Esophagus muscularis mucosa (tissue), 4 donors: ENCODE measurements at regions not wholly inside any gene's neighbourhood (a gene's known extent, or its start where the extent isn't known, plus 50 kb on each side); places are given as distances from the start of the nearest gene placed in this dataset.

Experiments
- DNase-seq: peaks from one replicate; pipeline ENCODE4 v3.0.0-alpha.2; 2017; ENCODE audit errors: extremely low spot score
- H3K27ac ChIP-seq, 4 donors: fragments of 200-600 bp; sonication (generic); replicated peaks in 1 of 4; 1 replicate in 3 of 4; 2 replicates in 1 of 4; pipeline ENCODE4 v1.5.1; 2016 to 2019; ENCODE audit warnings: mild to moderate bottlenecking in 1 of 4
- H3K27me3 ChIP-seq, 4 donors: fragments of 200-600 bp; sonication (generic); one replicate each; pipeline versions ENCODE4 v1.5.1 to v1.6.0; 2016 to 2019
- H3K36me3 ChIP-seq, 4 donors: fragments of 200-600 bp; sonication (generic); one replicate each; pipeline ENCODE4 v1.5.1; 2016 to 2019
- H3K4me1 ChIP-seq, 4 donors: fragments of 200-600 bp; sonication (generic); one replicate each; pipeline ENCODE4 v1.5.1; 2016 to 2019
- H3K4me3 ChIP-seq, 4 donors: fragments of 200-600 bp; sonication (generic); 1 replicate in 2 of 4; 2 replicates in 2 of 4; pipeline ENCODE4 v1.5.1; 2016 to 2019; ENCODE audit warnings: mild to moderate bottlenecking in 4 of 4, moderate library complexity in 1 of 4
- H3K9me3 ChIP-seq, 4 donors: fragments of 200-600 bp; sonication (generic); 1 replicate in 3 of 4; 2 replicates in 1 of 4; pipeline ENCODE4 v1.5.1; 2016 to 2019
- CTCF ChIP-seq, 3 experiments: fragments of 200-600 bp in 2 of 3; fragments of 450-650 bp in 1 of 3; sonication (generic) in 2 of 3; IDR thresholded peaks; one replicate each; pipeline ENCODE4 v1.5.1; 2017 to 2019; ENCODE audit warnings: antibody characterized with exemption in 3 of 3, mild to moderate bottlenecking in 2 of 3, moderate library complexity in 1 of 3
- EP300 ChIP-seq: sonication (generic); formaldehyde crosslinking; IDR thresholded peaks from one replicate; pipeline ENCODE4 v1.6.1; 2017; ENCODE audit warnings: antibody characterized with exemption
- POLR2A ChIP-seq: fragments of 450-650 bp; IDR thresholded peaks from one replicate; pipeline ENCODE4 v1.6.1; 2017; ENCODE audit warnings: antibody characterized with exemption, moderate library complexity, mild to moderate bottlenecking, low read depth
- POLR2AphosphoS5 ChIP-seq, 2 donors: sonication (generic); formaldehyde crosslinking; IDR thresholded peaks; one replicate each; pipeline ENCODE4 v1.6.1; 2017; ENCODE audit warnings: antibody characterized with exemption in 2 of 2
- WGBS: methylation state at CpG from one replicate; pipeline ENCODE4 v1.1.5; 2018; 5-methylcytosine and 5-hydroxymethylcytosine counted together
- intact Hi-C: fragments of 100-400 bp; cut with DNase I; formaldehyde crosslinking; loops from one replicate; pipeline ENCODE4 v1.15.1; 2023

- peak; percentile 60 for DNase-seq
- Histone ChIP-seq H3K36me3 (no peaks in the 10 kb centered on the region), H3K27me3 (no peaks in the 10 kb centered on the region), H3K4me3 (no peak overlapping the region), H3K4me1 (no peaks in the 10 kb centered on the region), H3K9me3 (no peaks in the 10 kb centered on the region), H3K27ac (no peak overlapping the region)
- WGBS: 72% methylated on average over 13 of the region's 13 CpGs
- intact Hi-C loops: no loop called here
- TF ChIP-seq POLR2AphosphoS5 (IDR thresholded peaks at IDR 0.05) (no peak), POLR2A (no peak), CTCF (IDR thresholded peaks at IDR 0.05) (no peak), EP300 (no peak)
Measured at GRCh38 chr20:22529150-22530019, 55.0 kb downstream of the FOXA2 start.

GRCh38 chr20:22526512-22527012, 57.8 kb downstream of the FOXA2 start:
- no peak overlapping the region for H3K4me3 ChIP-seq
- no peaks in the 10 kb centered on the region for H3K36me3 ChIP-seq
- H3K27ac ChIP-seq: no peak overlapping the region
- TF ChIP-seq EP300: no peak
- no peak for TF ChIP-seq POLR2AphosphoS5 (IDR thresholded peaks at IDR 0.05)
- TF ChIP-seq CTCF (IDR thresholded peaks at IDR 0.05): no peak
- no peak for TF ChIP-seq POLR2A
- WGBS: 79% methylated on average over 3 of the region's 3 CpGs
- H3K9me3 ChIP-seq: no peaks in the 10 kb centered on the region
- H3K27me3 ChIP-seq: peaks cover 0 to 13% (median 0%) of the 10 kb centered on the region in 4 donors
- intact Hi-C loops: no loop called here
- DNase-seq: peak; percentile 14
- no peaks in the 10 kb centered on the region for H3K4me1 ChIP-seq

- intact Hi-C loops: no loop called here
Measured at GRCh38 chr20:22525821-22526220, 58.6 kb downstream of the FOXA2 start.

GRCh38 chr20:22525069-22525820, 59.1 kb downstream of the FOXA2 start:
- no peaks in the 10 kb centered on the region for H3K9me3 ChIP-seq
- WGBS: 85% methylated on average over 4 of the region's 4 CpGs
- TF ChIP-seq CTCF (IDR thresholded peaks at IDR 0.05): no peak
- TF ChIP-seq POLR2AphosphoS5 (IDR thresholded peaks at IDR 0.05): no peak
- TF ChIP-seq EP300: no peak
- no peak for TF ChIP-seq POLR2A
- H3K4me1 ChIP-seq: no peaks in the 10 kb centered on the region
- H3K36me3 ChIP-seq: no peaks in the 10 kb centered on the region
- intact Hi-C loops: no loop called here
- DNase-seq: peak; percentile 29
- H3K27ac ChIP-seq: no peak overlapping the region
- H3K27me3 ChIP-seq: peaks cover 0 to 13% (median 0%) of the 10 kb centered on the region in 4 donors
- H3K4me3 ChIP-seq: no peak overlapping the region

More at GRCh38 chr20:22525821-22526220, 58.6 kb downstream of the FOXA2 start:
- H3K27me3 ChIP-seq: peaks cover 0 to 13% (median 0%) of the 10 kb centered on the region in 4 donors
- no peak for TF ChIP-seq POLR2A
- no peak for TF ChIP-seq POLR2AphosphoS5 (IDR thresholded peaks at IDR 0.05)
- TF ChIP-seq CTCF (IDR thresholded peaks at IDR 0.05): no peak
- no peak for TF ChIP-seq EP300
- H3K4me3 ChIP-seq: no peak overlapping the region
- WGBS: 77% methylated on average over 7 of the region's 7 CpGs
- H3K4me1 ChIP-seq: no peaks in the 10 kb centered on the region
- H3K36me3 ChIP-seq: no peaks in the 10 kb centered on the region
- H3K27ac ChIP-seq: no peak overlapping the region
- peak; percentile 68 for DNase-seq
- no peaks in the 10 kb centered on the region for H3K9me3 ChIP-seq
